ENCODE measurements at regions not wholly inside any gene's neighbourhood (a gene's known extent, or its start where the extent isn't known, plus 50 kb on each side); places are given as distances from the start of the nearest gene placed in this dataset.

- DNase-seq (ENCODE audit: extremely low read depth, insufficient read length), result no peak
- Histone ChIP-seq H3K36me3 (ENCODE audit: control insufficient read depth, insufficient read depth, low read length) (no peaks in the 10 kb centered on the region), H3K4me3 (replicated peaks; ENCODE audit: low read depth, low read length) (no peak overlapping the region), H3K27me3 (replicated peaks; ENCODE audit: control insufficient read depth, insufficient read depth, low read length) (no peaks in the 10 kb centered on the region; the same call in none of the 2 replicates)
- TF ChIP-seq CTCF (IDR thresholded peaks at IDR 0.05; ENCODE audit: insufficient read depth, low read length, poor library complexity, severe bottlenecking), result no peak
Observed at GRCh38 chr5:171673328-171673727, 112.3 kb upstream of the SMIM23 start.

GRCh38 chr5:171673840-171674239 lies 111.8 kb upstream of the SMIM23 start:
- peaks cover 2% of the 10 kb centered on the region; the same call in 1 of the 2 replicates for H3K27me3 ChIP-seq (replicated peaks; ENCODE audit: control insufficient read depth, insufficient read depth, low read length)
- TF ChIP-seq CTCF (IDR thresholded peaks at IDR 0.05; ENCODE audit: insufficient read depth, low read length, poor library complexity, severe bottlenecking), result no peak
- H3K36me3 ChIP-seq (ENCODE audit: control insufficient read depth, insufficient read depth, low read length), result no peaks in the 10 kb centered on the region
- DNase-seq (ENCODE audit: extremely low read depth, insufficient read length), result no peak
- H3K4me3 ChIP-seq (replicated peaks; ENCODE audit: low read depth, low read length), result no peak overlapping the region

GRCh38 chr5:171675511-171675910 lies 110.1 kb upstream of the SMIM23 start:
- no peak for TF ChIP-seq CTCF (IDR thresholded peaks at IDR 0.05; ENCODE audit: insufficient read depth, low read length, poor library complexity, severe bottlenecking)
- no peak for DNase-seq (ENCODE audit: extremely low read depth, insufficient read length)
- H3K27me3 ChIP-seq (replicated peaks; ENCODE audit: control insufficient read depth, insufficient read depth, low read length), result peaks cover 2% of the 10 kb centered on the region; the same call in 1 of the 2 replicates
- H3K4me3 ChIP-seq (replicated peaks; ENCODE audit: low read depth, low read length), result no peak overlapping the region
- H3K36me3 ChIP-seq (ENCODE audit: control insufficient read depth, insufficient read depth, low read length), result no peaks in the 10 kb centered on the region

GRCh38 chr5:171676286-171676944 lies 109.2 kb upstream of the SMIM23 start:
- DNase-seq (ENCODE audit: extremely low read depth, insufficient read length), result no peak
- Histone ChIP-seq H3K27me3 (replicated peaks; ENCODE audit: control insufficient read depth, insufficient read depth, low read length) (peaks cover 2% of the 10 kb centered on the region; the same call in 1 of the 2 replicates), H3K4me3 (replicated peaks; ENCODE audit: low read depth, low read length) (no peak overlapping the region), H3K36me3 (ENCODE audit: control insufficient read depth, insufficient read depth, low read length) (no peaks in the 10 kb centered on the region)
- TF ChIP-seq CTCF (IDR thresholded peaks at IDR 0.05; ENCODE audit: insufficient read depth, low read length, poor library complexity, severe bottlenecking), result no peak

GRCh38 chr5:171678646-171679045 lies 107.0 kb upstream of the SMIM23 start:
- H3K4me3 ChIP-seq (replicated peaks; ENCODE audit: low read depth, low read length), result no peak overlapping the region
- TF ChIP-seq CTCF (IDR thresholded peaks at IDR 0.05; ENCODE audit: insufficient read depth, low read length, poor library complexity, severe bottlenecking), result no peak
- peaks cover 2% of the 10 kb centered on the region; the same call in 1 of the 2 replicates for H3K27me3 ChIP-seq (replicated peaks; ENCODE audit: control insufficient read depth, insufficient read depth, low read length)
- no peak for DNase-seq (ENCODE audit: extremely low read depth, insufficient read length)
- no peaks in the 10 kb centered on the region for H3K36me3 ChIP-seq (ENCODE audit: control insufficient read depth, insufficient read depth, low read length)

All from GM06990 (cell line).